GM12892 (cell line): ENCODE measurements at regions not wholly inside any gene's neighbourhood (a gene's known extent, or its start where the extent isn't known, plus 50 kb on each side); places are given as distances from the start of the nearest gene placed in this dataset.

Source experiments
- POLR2A ChIP-seq: IDR thresholded peaks from 2 replicates; pipeline ENCODE4 v1.6.1; 2011; ENCODE audit warnings: low read depth, low read length, control low read depth
- POLR2AphosphoS5 ChIP-seq: IDR thresholded peaks from 2 replicates; pipeline ENCODE4 v1.6.1; 2011; ENCODE audit warnings: low read depth, low read length, control low read depth
- TAF1 ChIP-seq: IDR thresholded peaks from 2 replicates; pipeline ENCODE4 v1.6.1; 2011; ENCODE audit warnings: low read depth, mild to moderate bottlenecking, control low read depth, low read length, borderline replicate concordance

DNA sequence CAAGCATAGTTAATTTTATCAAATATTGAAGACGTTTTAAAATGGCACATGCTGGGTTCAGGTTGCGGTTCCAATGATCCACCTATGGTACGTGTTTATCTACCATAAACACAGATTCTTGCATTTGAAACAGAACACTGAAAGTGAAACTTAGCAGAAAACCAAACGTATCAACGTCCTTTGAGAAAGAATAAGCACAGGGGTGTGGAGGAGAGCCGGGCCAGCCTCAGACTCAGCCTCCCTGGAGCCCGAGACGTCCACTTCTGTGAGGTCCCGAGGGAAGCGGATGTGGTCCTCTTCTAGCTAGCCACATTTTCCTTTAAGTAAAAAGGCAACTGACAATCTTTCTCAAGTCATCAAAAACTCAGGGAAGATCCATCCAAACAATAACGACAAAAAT is 195.9 kb downstream of the RTP5 start:
- no peak for TF ChIP-seq POLR2A
- TF ChIP-seq POLR2AphosphoS5, result no peak
- TF ChIP-seq TAF1, result no peak
